Transverse colon (tissue), 3 donors: ENCODE measurements at regions not wholly inside any gene's neighbourhood (a gene's known extent, or its start where the extent isn't known, plus 50 kb on each side); places are given as distances from the start of the nearest gene placed in this dataset.

Experiments
- EP300 ChIP-seq: sonication (generic); formaldehyde crosslinking; IDR thresholded peaks from one replicate; pipeline ENCODE4 v1.6.1; 2017; ENCODE audit warnings: antibody characterized with exemption, low read depth
- POLR2A ChIP-seq: fragments of 450-650 bp; IDR thresholded peaks from one replicate; pipeline ENCODE4 v1.6.1; 2016; ENCODE audit warnings: antibody characterized with exemption, mild to moderate bottlenecking, moderate library complexity
- TF ChIP-seq, protein P1 (sequence below), 5 experiments: fragments of 200-600 bp in 3 of 5; fragments of 450-650 bp in 2 of 5; sonication (generic) in 3 of 5; IDR thresholded peaks; 1 replicate in 2 of 5; 2 replicates in 3 of 5; pipeline ENCODE4 v1.5.1; 2016 to 2017; ENCODE audit warnings: antibody characterized with exemption in 5 of 5, inconsistent platforms in 3 of 5, mild to moderate bottlenecking in 2 of 5, moderate library complexity in 1 of 5

GRCh38 chr22:35483730-35484129 lies 56.9 kb upstream of the RASD2 start:
- TF ChIP-seq, protein P1, sequence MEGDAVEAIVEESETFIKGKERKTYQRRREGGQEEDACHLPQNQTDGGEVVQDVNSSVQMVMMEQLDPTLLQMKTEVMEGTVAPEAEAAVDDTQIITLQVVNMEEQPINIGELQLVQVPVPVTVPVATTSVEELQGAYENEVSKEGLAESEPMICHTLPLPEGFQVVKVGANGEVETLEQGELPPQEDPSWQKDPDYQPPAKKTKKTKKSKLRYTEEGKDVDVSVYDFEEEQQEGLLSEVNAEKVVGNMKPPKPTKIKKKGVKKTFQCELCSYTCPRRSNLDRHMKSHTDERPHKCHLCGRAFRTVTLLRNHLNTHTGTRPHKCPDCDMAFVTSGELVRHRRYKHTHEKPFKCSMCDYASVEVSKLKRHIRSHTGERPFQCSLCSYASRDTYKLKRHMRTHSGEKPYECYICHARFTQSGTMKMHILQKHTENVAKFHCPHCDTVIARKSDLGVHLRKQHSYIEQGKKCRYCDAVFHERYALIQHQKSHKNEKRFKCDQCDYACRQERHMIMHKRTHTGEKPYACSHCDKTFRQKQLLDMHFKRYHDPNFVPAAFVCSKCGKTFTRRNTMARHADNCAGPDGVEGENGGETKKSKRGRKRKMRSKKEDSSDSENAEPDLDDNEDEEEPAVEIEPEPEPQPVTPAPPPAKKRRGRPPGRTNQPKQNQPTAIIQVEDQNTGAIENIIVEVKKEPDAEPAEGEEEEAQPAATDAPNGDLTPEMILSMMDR (IDR thresholded peaks at IDR 0.05): no peak
- TF ChIP-seq POLR2A (no peak), EP300 (no peak)
